HG03139 (cell line): ENCODE measurements at regions not wholly inside any gene's neighbourhood (a gene's known extent, or its start where the extent isn't known, plus 50 kb on each side); places are given as distances from the start of the nearest gene placed in this dataset.

Experiments used
- ATAC-seq: cut with Tn5 transposase; IDR thresholded peaks from one replicate; pipeline ENCODE4 v1.9.1; 2021; ENCODE audit not compliant: unreplicated experiment

- ATAC-seq: no peak
Measured at GRCh38 chr9:28781481-28781880, 1208.2 kb upstream of the C9orf72 start.

GRCh38 chr9:28782630-28783029, 1209.3 kb upstream of the C9orf72 start:
- ATAC-seq: no peak

DNA sequence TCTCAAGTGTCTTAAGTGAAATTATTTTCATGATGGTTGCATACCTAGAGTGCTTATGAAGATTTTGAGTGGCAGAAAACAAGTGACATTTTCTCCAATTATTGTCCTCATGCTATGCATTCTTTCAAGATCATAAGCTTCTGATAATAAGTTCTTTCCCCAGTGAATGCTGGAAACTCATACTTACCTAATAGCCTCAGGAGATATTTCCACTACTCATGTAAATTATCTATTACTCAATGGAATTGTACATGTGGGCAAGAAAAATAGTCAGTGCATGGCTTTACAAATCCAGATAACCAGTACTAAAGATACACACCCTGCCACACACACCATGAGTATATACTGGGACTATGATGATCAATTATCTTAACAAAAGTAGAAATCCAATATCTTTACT, 1219.4 kb upstream of the C9orf72 start:
- no peak for ATAC-seq

DNA sequence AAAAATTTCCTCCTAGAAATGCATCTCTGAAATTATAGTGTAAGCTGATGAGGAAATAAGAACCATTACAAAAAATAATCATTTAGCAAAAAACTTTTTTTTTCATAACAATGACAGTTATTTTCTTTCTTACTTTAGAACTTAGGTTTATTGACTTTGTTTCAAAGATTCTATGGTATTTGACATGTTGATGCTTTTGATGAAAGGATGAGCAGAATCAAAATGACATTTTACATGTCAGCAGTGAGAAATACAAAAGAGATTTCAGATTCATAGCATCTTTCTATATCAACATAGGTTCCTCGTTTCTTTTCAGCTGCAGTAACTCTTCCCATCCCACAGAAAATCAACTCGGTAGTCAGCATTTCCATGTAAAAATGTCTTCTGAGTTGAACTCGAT, 1226.6 kb upstream of the C9orf72 start:
- ATAC-seq: no peak

- ATAC-seq: no peak
Measured at GRCh38 chr9:28801144-28801799, 1228.0 kb upstream of the C9orf72 start.

DNA sequence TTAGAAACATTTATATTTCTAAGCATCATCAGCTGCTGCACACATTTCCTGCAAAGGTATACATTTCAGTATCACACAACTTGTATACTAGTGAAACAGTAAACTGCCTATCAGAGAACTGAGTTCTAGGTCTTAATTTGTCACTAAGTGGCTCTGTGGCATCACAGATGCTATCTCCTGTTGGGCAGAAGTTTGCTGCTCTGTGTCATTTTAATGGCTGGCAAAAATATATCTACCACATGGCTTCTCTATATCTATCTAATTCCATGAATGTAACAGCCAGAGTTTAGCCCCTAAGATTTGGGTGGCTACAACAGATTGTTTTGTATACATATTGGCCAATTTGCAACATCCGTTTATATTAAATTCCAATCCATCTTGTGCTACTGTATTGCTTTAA, 1231.9 kb upstream of the C9orf72 start:
- ATAC-seq: no peak

DNA sequence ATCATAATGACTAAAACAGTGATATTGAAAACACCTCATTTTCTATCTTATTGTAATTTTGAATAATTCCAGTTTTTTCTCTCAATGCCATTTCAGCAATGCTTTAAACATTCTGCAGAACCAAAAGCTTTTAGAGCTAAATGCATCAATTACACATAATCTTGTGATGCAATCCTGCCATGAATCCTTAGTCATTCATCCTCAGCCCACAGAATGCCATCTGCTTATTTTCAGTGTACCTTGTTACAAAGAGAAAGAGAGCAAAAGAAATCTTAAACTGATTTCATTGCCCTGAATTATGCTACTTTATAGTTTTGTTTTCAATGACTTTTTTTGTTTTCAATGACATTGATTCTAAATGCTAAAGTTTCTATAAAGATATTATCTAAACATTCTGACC, 1234.8 kb upstream of the C9orf72 start:
- ATAC-seq: no peak

DNA sequence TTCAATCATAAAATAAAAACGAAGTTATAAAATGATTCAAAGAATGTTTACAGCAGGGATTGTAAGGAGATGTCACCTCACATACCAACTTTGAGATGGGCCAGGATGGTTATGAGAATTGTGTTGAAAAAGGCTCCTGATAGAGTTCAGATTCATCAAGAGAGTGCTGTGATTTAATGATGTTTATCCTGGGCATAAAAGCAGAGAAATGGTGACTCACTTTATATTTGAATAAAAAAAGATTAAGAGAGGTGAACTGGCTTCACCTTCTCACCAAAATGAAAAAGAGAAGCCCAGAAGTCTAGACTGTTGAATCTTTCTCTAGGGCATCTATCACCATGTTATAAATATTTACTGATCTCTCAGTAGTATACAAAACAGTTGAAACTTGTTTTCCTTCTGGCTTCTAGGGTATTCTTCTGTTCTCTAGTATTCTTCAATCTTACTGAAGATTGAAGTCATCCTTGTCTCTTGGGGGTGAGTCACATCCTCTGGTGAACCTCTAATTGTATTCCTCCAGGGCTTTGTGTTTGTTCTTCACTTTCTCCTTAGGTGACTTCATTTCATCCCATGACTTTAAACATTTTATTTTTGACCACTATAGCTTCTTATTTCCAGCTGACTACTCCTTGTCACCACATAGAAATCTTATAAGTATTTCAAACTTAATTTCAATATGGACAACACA, 1237.3 kb upstream of the C9orf72 start:
- ATAC-seq: no peak

DNA sequence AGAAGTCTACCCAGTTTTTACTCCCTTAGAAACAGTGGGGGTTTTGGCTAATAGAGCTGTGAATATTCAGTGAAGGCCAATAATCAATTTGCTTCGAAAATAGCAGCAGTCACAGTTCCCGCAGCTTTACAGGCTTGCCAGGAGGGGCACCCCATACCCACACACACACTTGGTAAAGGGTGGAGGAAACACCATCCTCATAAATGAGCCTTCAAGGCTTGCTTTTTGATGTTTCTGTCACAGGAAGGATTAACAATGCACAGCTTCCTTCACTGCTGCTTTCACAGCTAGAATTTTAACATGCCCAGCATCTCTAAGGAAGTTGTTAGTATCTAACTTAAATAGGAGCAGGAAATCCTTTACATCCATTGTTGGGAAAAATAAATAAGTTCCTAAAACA, 1247.5 kb upstream of the C9orf72 start:
- no peak for ATAC-seq

- ATAC-seq: no peak
Measured at GRCh38 chr9:28821240-28821639, 1248.0 kb upstream of the C9orf72 start.

DNA sequence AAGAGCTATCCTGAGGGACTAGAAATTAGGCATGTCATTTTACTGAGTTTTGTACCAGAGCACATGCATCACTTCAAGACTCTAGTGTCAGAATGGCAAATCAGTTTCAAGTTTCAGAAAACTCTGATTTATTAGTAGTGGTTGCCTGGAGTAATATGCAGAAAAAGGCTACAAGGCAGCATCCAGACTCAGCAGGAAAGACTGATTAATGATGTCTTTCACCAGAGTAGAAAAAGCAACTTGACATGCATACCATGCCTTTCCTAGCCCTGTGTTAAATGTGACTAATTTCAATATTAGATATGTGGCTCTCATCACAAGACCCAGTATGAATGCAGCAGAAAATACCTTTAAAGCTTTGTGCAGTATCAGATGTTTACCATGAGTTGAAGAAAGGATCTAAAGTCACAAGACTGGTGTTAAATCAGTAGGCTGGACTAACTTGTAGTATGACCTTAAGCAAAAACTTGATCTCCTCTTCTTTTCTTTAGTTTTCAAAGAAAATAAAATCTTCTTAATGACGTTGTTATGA, 1251.2 kb upstream of the C9orf72 start:
- no peak for ATAC-seq

GRCh38 chr9:28832168-28832770, 1259.0 kb upstream of the C9orf72 start:
- ATAC-seq: no peak

GRCh38 chr9:28834156-28834555, 1260.9 kb upstream of the C9orf72 start:
- ATAC-seq: no peak

- ATAC-seq: no peak
Measured at GRCh38 chr9:28839778-28840430, 1266.6 kb upstream of the C9orf72 start.

DNA sequence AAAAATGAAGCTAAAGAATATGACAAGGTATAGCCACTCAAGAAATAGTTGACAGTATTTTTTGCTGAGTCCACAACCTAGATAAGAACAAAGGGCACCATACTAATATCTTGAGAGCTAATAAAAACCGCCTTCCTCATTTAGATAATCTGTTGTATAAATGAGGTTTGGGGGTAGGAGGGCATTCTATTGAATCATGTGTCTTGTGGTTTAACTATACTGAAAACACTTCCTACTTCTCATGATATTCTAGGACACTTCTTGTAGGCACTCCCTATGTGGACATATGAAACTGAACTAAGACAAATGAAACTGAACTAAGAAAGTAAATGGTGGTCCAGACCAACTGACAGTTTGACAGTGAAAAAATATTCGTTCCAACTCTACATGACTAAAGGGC, 1268.5 kb upstream of the C9orf72 start:
- no peak for ATAC-seq

GRCh38 chr9:28847331-28847730, 1274.0 kb upstream of the C9orf72 start:
- ATAC-seq: no peak

GRCh38 chr9:28848671-28849070, 1275.4 kb upstream of the C9orf72 start:
- ATAC-seq: no peak

DNA sequence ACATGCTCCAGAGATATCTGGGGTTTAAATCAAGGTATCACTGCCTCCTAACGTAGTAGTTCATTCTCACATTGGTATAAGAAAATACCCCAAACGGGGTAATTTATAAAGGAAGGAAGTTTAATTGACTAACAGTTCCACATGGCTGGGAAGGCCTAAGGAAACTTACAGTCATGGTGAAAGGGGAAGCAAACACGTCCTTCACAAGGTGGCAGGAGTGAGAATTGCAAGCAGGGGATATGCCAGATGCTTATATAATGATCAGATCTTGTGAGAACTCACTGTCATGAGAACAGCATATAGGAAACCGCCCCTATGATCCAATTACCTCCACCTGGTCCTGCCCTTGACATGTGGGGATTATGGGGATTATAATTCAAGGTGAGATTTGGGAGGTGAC, 1280.2 kb upstream of the C9orf72 start:
- no peak for ATAC-seq

DNA sequence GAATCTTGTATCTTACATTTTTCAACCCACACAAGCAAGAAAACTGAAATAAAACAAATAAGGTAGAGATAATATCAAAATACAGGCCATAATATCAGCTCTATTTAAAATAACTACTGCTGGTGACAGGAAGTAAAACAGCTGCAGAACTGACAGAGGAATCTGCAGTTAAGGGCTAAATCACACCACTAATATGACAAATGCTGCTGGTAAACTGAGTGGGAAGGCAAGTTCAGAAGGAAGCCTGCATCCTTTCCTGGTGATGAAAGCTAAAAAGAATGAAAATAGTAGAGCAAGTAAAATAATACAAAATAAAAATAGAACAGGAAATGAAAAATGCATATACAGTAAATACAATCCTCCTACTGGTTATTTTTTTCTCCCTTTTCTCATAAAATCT, 1293.7 kb upstream of the C9orf72 start:
- no peak for ATAC-seq

GRCh38 chr9:28868228-28868990, 1295.1 kb upstream of the C9orf72 start:
- no peak for ATAC-seq

- ATAC-seq: no peak
Measured at GRCh38 chr9:28882529-28882928, 1309.2 kb upstream of the C9orf72 start.
